H1 (cell line): ENCODE measurements at regions not wholly inside any gene's neighbourhood (a gene's known extent, or its start where the extent isn't known, plus 50 kb on each side); places are given as distances from the start of the nearest gene placed in this dataset.

Experiments
- CTCF ChIA-PET: fragments of 300-600 bp; sonication (Branson Sonifier 250); formaldehyde crosslinking; loops from one replicate; lab custom pipeline; 2021; ENCODE audit not compliant: partially characterized antibody; lab: Charles Lee
- POLR2A ChIA-PET: fragments of 300-600 bp; sonication (Branson Sonifier 250); formaldehyde crosslinking; loops from one replicate; lab custom pipeline; 2021; ENCODE audit warnings: inconsistent platforms; ENCODE audit not compliant: partially characterized antibody; lab: Charles Lee
- DNase-seq, 2 experiments: peaks; one replicate each; pipeline versions ENCODE4 v3.0.0 to v3.0.0-alpha.2; 2010 to 2022; ENCODE audit warnings: low spot score in 2 of 2, low read depth in 1 of 2, mixed read lengths in 1 of 2
- FAIRE-seq: peaks from 2 replicates; lab custom pipeline; 2011; peaks lifted over from hg19 to GRCh38; lab: Jason Lieb, UNC
- H2AFZ ChIP-seq: 2 replicates; pipeline ENCODE4 v1.8.1; 2012; ENCODE audit warnings: low read length, inconsistent platforms
- H2AK5ac ChIP-seq: 2 replicates; pipeline ENCODE4 v1.6.1; 2013; ENCODE audit warnings: low read depth, low read length
- H2BK120ac ChIP-seq: replicated peaks from 2 replicates; pipeline ENCODE3; 2013; ENCODE audit warnings: low read depth, low read length, inconsistent platforms
- H2BK12ac ChIP-seq: 2 replicates; pipeline ENCODE4 v1.6.1; 2013; ENCODE audit warnings: low read depth, low read length
- H2BK15ac ChIP-seq: 2 replicates; pipeline ENCODE4 v1.6.1; 2013; ENCODE audit warnings: low read length
- H2BK20ac ChIP-seq: 2 replicates; pipeline ENCODE4 v1.6.1; 2013; ENCODE audit warnings: low read length
- H2BK5ac ChIP-seq: 2 replicates; pipeline ENCODE4 v1.6.1; 2013; ENCODE audit warnings: low read depth, low read length
- H3K14ac ChIP-seq: 2 replicates; pipeline ENCODE4 v1.6.1; 2013; ENCODE audit warnings: inconsistent platforms; ENCODE audit not compliant: insufficient read length
- H3K18ac ChIP-seq: 2 replicates; pipeline ENCODE4 v1.6.1; 2013; ENCODE audit warnings: low read length; ENCODE audit errors: extremely low read depth
- H3K23ac ChIP-seq: 2 replicates; pipeline ENCODE4 v1.6.1; 2013; ENCODE audit warnings: inconsistent platforms; ENCODE audit not compliant: insufficient read length
- H3K23me2 ChIP-seq: 2 replicates; pipeline ENCODE4 v1.6.1; 2013; ENCODE audit warnings: low read depth, low read length
- H3K27ac ChIP-seq: 2 replicates; pipeline ENCODE4 v1.6.1; 2011; ENCODE audit warnings: low read depth, low read length, inconsistent platforms
- H3K27me3 ChIP-seq, 4 experiments: replicated peaks in 1 of 4; 1 replicate in 1 of 4; 2 replicates in 3 of 4; pipeline versions ENCODE4 v1.6.1 to v1.8.1; 2011 to 2013; ENCODE audit warnings: low read length in 3 of 4, mild to moderate bottlenecking in 3 of 4, inconsistent platforms in 2 of 4, mixed read lengths in 2 of 4, moderate library complexity in 1 of 4; ENCODE audit not compliant: control insufficient read depth in 3 of 4, insufficient read depth in 3 of 4; ENCODE audit errors: extremely low read depth in 1 of 4
- H3K36me3 ChIP-seq, 4 experiments: 2 replicates each; pipeline versions ENCODE4 v1.6.1 to v1.8.1; 2011 to 2013; ENCODE audit warnings: mild to moderate bottlenecking in 4 of 4, low read length in 3 of 4, moderate library complexity in 2 of 4, control low read depth in 1 of 4, inconsistent platforms in 1 of 4; ENCODE audit not compliant: insufficient read depth in 4 of 4, control insufficient read depth in 2 of 4
- H3K4ac ChIP-seq: replicated peaks from 2 replicates; pipeline ENCODE3; 2013; ENCODE audit warnings: low read length, low read depth, mixed read lengths, inconsistent platforms; ENCODE audit not compliant: insufficient read length
- H3K4me1 ChIP-seq, 4 experiments: replicated peaks in 1 of 4; 1 replicate in 1 of 4; 2 replicates in 3 of 4; pipeline versions ENCODE4 v1.6.1 to v1.8.1; 2011 to 2013; ENCODE audit warnings: low read length in 3 of 4, inconsistent platforms in 2 of 4, mixed read lengths in 1 of 4; ENCODE audit not compliant: insufficient read depth in 4 of 4, control insufficient read depth in 3 of 4
- H3K4me2 ChIP-seq, 2 experiments: 2 replicates each; pipeline versions ENCODE4 v1.6.1 to v1.8.1; 2011 to 2013; ENCODE audit warnings: low read depth in 2 of 2, low read length in 2 of 2, control low read depth in 1 of 2, inconsistent platforms in 1 of 2, mild to moderate bottlenecking in 1 of 2; ENCODE audit not compliant: insufficient read depth in 1 of 2
- H3K4me3 ChIP-seq, 4 experiments: fragments of 200-600, 300-600 bp in 1 of 4; sonication (generic), shearing (Covaris generic), sonication (Bioruptor Twin) in 1 of 4; 2 replicates each; pipeline versions ENCODE4 v1.5.1 to v1.8.1; 2011 to 2016; ENCODE audit warnings: low read length in 4 of 4, low read depth in 3 of 4, control low read depth in 2 of 4, inconsistent platforms in 2 of 4, mild to moderate bottlenecking in 2 of 4, mixed read lengths in 1 of 4, moderate library complexity in 1 of 4; ENCODE audit not compliant: insufficient read depth in 2 of 4; ENCODE audit errors: extremely low read depth in 1 of 4
- H3K56ac ChIP-seq: replicated peaks from 2 replicates; pipeline ENCODE3; 2013; ENCODE audit warnings: low read depth, mild to moderate bottlenecking, mixed read lengths, low read length, inconsistent platforms; ENCODE audit not compliant: insufficient read length
- H3K79me1 ChIP-seq: 2 replicates; pipeline ENCODE4 v1.6.1; 2013; ENCODE audit warnings: low read depth, low read length, control low read depth
- H3K79me2 ChIP-seq, 2 experiments: 2 replicates each; pipeline versions ENCODE4 v1.6.1 to v1.8.1; 2012 to 2013; ENCODE audit warnings: low read length in 2 of 2, mild to moderate bottlenecking in 2 of 2, inconsistent platforms in 1 of 2; ENCODE audit not compliant: insufficient read depth in 2 of 2, control insufficient read depth in 1 of 2
- H3K9ac ChIP-seq, 4 experiments: replicated peaks in 1 of 4; 1 replicate in 1 of 4; 2 replicates in 3 of 4; pipeline versions ENCODE4 v1.6.1 to v1.8.1; 2011 to 2013; ENCODE audit warnings: low read depth in 3 of 4, low read length in 3 of 4, control low read depth in 2 of 4, mild to moderate bottlenecking in 2 of 4, moderate library complexity in 2 of 4, inconsistent platforms in 1 of 4; ENCODE audit errors: extremely low read depth in 1 of 4
- H3K9me3 ChIP-seq, 2 experiments: 2 replicates each; pipeline versions ENCODE4 v1.6.1 to v1.8.1; 2012 to 2013; ENCODE audit warnings: mild to moderate bottlenecking in 2 of 2, moderate library complexity in 2 of 2, control low read depth in 1 of 2, inconsistent platforms in 1 of 2, low read depth in 1 of 2, low read length in 1 of 2, mixed read lengths in 1 of 2; ENCODE audit not compliant: insufficient read depth in 2 of 2
- H4K20me1 ChIP-seq, 2 experiments: replicated peaks in 1 of 2; 2 replicates each; pipeline versions ENCODE3 to v1.8.1; 2011 to 2013; ENCODE audit warnings: inconsistent platforms in 2 of 2, low read length in 2 of 2, mild to moderate bottlenecking in 1 of 2; ENCODE audit not compliant: insufficient read depth in 2 of 2, control insufficient read depth in 1 of 2
- H4K5ac ChIP-seq: 2 replicates; pipeline ENCODE4 v1.6.1; 2013; ENCODE audit warnings: low read length, low read depth, mixed read lengths, inconsistent platforms; ENCODE audit not compliant: insufficient read length
- H4K8ac ChIP-seq: 2 replicates; pipeline ENCODE4 v1.8.0; 2013; ENCODE audit warnings: mild to moderate bottlenecking, moderate library complexity, low read length, inconsistent platforms; ENCODE audit not compliant: insufficient read depth; ENCODE audit errors: extremely low read depth
- H4K91ac ChIP-seq: replicated peaks from 2 replicates; pipeline ENCODE3; 2013; ENCODE audit warnings: low read length, mixed read lengths, inconsistent platforms; ENCODE audit not compliant: insufficient read length
- BACH1 ChIP-seq: IDR thresholded peaks from 2 replicates; pipeline ENCODE4 v1.6.1; 2012; ENCODE audit warnings: low read length, improper control_type of control experiment
- CHD2 ChIP-seq: IDR thresholded peaks from 2 replicates; pipeline ENCODE4 v1.6.1; 2012; ENCODE audit warnings: low read length, improper control_type of control experiment
- EP300 ChIP-seq, 2 experiments: IDR thresholded peaks; 1 replicate in 1 of 2; 2 replicates in 1 of 2; pipeline ENCODE4 v1.6.1; 2011 to 2012; ENCODE audit warnings: low read depth in 2 of 2, low read length in 2 of 2, mild to moderate bottlenecking in 2 of 2, borderline replicate concordance in 1 of 2, inconsistent platforms in 1 of 2, moderate library complexity in 1 of 2
- KDM1A ChIP-seq: fragments of 200-600, 300-600 bp; sonication (generic); IDR thresholded peaks from 2 replicates; pipeline ENCODE4 v1.7.1; 2016; ENCODE audit warnings: mild to moderate bottlenecking, low read length, borderline replicate concordance
- KDM4A ChIP-seq: IDR thresholded peaks from one replicate; pipeline ENCODE4 v1.7.1; 2012; ENCODE audit warnings: low read depth, mild to moderate bottlenecking, moderate library complexity, low read length, inconsistent platforms; ENCODE audit not compliant: severe bottlenecking
- KDM5A ChIP-seq: fragments of 200-600 bp; IDR thresholded peaks from 2 replicates; pipeline ENCODE4 v1.7.1; 2012; ENCODE audit warnings: mild to moderate bottlenecking, low read length, inconsistent platforms, mixed read lengths
- PHF8 ChIP-seq: fragments of 200-600 bp; sonication (generic); conservative IDR thresholded peaks from 2 replicates; pipeline ENCODE4 v1.7.1; 2012; ENCODE audit warnings: low read depth, mild to moderate bottlenecking, inconsistent platforms, low read length, moderate library complexity
- RFX5 ChIP-seq: IDR thresholded peaks from 2 replicates; pipeline ENCODE4 v1.6.1; 2011; ENCODE audit warnings: low read depth, low read length, improper control_type of control experiment, borderline replicate concordance
- RXRA ChIP-seq: IDR thresholded peaks from 2 replicates; pipeline ENCODE4 v1.6.1; 2011; ENCODE audit warnings: low read depth, mild to moderate bottlenecking, low read length, moderate library complexity; ENCODE audit not compliant: insufficient read depth
- TCF12 ChIP-seq: IDR thresholded peaks from 2 replicates; pipeline ENCODE4 v1.6.1; 2011; ENCODE audit warnings: low read depth, mild to moderate bottlenecking, low read length
- YY1 ChIP-seq: IDR thresholded peaks from 2 replicates; pipeline ENCODE4 v1.6.1; 2011; ENCODE audit warnings: low read depth, mild to moderate bottlenecking, low read length
- WGBS, 2 experiments: shearing (Covaris generic) in 1 of 2; methylation state at CpG; one replicate each; pipeline versions ENCODE4 v1.1.6 to v1.1.7; 2013 to 2015; ENCODE audit warnings: low lambda C conversion rate in 2 of 2, mixed read lengths in 2 of 2, inconsistent platforms in 1 of 2, low coverage in 1 of 2, missing lambda C conversion rate in 1 of 2; ENCODE audit not compliant: insufficient replicate concordance in 2 of 2, insufficient coverage in 1 of 2, insufficient read length in 1 of 2; ENCODE audit errors: extremely low coverage in 1 of 2, missing lambda C conversion rate in 1 of 2; 5-methylcytosine and 5-hydroxymethylcytosine counted together

DNA sequence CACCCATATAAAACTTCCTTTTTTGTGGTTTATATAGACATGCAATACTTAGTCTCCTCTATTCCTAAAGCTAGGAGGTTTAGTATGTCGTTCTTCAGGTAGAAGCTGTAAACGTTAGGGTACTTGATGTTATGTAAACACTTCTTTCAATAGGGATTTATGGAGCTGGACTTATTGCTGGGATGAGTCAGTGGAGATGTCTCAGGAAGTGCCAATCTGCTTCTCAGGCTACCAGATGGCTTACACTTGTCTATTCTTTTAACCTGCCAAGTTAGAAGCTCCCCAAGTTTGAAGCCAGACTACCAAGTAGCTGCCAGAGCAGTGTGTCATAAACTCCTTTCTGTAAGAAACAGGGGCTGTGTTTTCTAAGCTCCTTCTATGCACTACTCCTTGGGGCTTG lies 756.5 kb upstream of the LRRTM1 start:
- H4K5ac ChIP-seq = no peak overlapping the region
- 91% methylated on average over 2 of the region's 2 CpGs; no CpG with 5 or more reads in 1 of the 2 experiments for WGBS, 2 experiments
- no peak overlapping the region for H2AK5ac ChIP-seq
- H3K18ac ChIP-seq = no peak overlapping the region
- no peak overlapping the region for H2BK15ac ChIP-seq
- H4K20me1 ChIP-seq = no peaks in the 10 kb centered on the region
- no peak for DNase-seq
- H3K36me3 ChIP-seq = no peaks in the 10 kb centered on the region
- H2BK20ac ChIP-seq = no peak overlapping the region
- H3K4ac ChIP-seq = no peak overlapping the region
- no peak overlapping the region for H4K91ac ChIP-seq
- no peak overlapping the region for H3K14ac ChIP-seq
- no peaks in the 10 kb centered on the region for H3K79me2 ChIP-seq
- no peaks in the 10 kb centered on the region for H3K9me3 ChIP-seq
- TF ChIP-seq KDM5A (no peak), YY1 (no peak), TCF12 (no peak), PHF8 (no peak), RFX5 (no peak), RXRA (no peak), BACH1 (no peak), EP300 (IDR thresholded peaks at IDR 0.05; ENCODE audit: borderline replicate concordance in 1 of 2, low read depth in 2 of 2, low read length in 2 of 2) (no peak), CHD2 (no peak), KDM1A (no peak), KDM4A (no peak)
- no peak overlapping the region for H3K56ac ChIP-seq
- no peak overlapping the region for H3K4me2 ChIP-seq
- no peaks in the 10 kb centered on the region for H3K23me2 ChIP-seq
- ChIA-PET POLR2A (no interaction called here), CTCF (interaction anchor here (1.0 to 1.6 kb wide), 3 partner anchors 7 to 26 kb away, joined by 3 to 4 read pairs (median 4); no protein-coding TSS in a partner anchor)
- H2BK120ac ChIP-seq = no peak overlapping the region
- no peak overlapping the region for H2BK12ac ChIP-seq
- H3K4me1 ChIP-seq = peaks cover 0 to 2% (median 0%) of the 10 kb centered on the region in 4 experiments; a peak in 1 of 7 replicates
- no peak overlapping the region for H2BK5ac ChIP-seq
- H3K79me1 ChIP-seq = no peaks in the 10 kb centered on the region
- H2AFZ ChIP-seq = no peak overlapping the region
- H3K9ac ChIP-seq = no peak overlapping the region
- no peak overlapping the region for H3K23ac ChIP-seq
- H3K27ac ChIP-seq = no peak overlapping the region
- no peak overlapping the region for H4K8ac ChIP-seq
- no peaks in the 10 kb centered on the region for H3K27me3 ChIP-seq
- H3K4me3 ChIP-seq = no peak overlapping the region
- no peak for FAIRE-seq
